Iris pigment epithelial cell (primary cell): ENCODE measurements at regions not wholly inside any gene's neighbourhood (a gene's known extent, or its start where the extent isn't known, plus 50 kb on each side); places are given as distances from the start of the nearest gene placed in this dataset.

Experiments used
- DNase-seq: peaks from one replicate; pipeline ENCODE4 v3.0.0-alpha.2; 2011; ENCODE audit warnings: low read depth

DNA sequence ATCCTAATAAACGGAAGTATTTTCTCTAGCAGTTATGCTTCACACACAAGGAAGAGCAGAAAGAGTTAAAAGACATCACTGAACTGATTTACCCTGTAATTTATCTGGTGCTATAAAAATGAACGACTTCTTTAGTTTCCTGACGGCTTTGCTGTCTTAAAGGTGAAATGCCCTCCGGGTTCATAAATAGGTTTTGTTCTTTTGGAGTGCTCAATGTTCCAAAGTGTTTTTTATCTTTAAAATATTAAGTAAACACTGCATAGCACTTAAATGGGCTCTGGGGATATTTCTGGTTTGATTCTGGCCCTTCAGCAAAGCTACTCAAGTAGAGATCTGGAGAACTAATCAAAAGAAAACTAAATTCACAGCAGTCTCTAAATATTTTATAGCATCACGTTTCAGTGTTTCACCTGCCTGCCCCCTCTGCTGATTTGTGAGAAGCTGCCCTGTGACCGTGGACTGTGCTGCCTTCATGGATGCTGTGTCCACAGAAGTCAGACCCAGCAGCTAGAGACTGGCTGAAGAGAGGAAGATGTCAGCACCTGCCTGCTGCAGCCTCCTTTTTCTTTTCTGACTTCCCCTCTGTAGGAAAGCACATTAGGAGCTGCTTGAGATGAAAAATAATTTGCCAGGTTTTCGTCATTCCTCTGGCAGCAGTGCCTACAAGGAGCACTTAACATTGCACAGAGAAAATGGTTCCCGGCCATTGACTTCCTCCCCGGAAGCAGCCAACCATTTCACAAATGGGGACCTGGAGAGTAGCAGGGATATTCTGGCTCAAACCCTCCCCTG is 205.1 kb upstream of the FSCB start:
- no peak for DNase-seq

- peak; percentile 1 for DNase-seq
Observed at GRCh38 chr14:44701563-44702263, 194.6 kb upstream of the FSCB start.

GRCh38 chr14:44700694-44701093 is 193.6 kb upstream of the FSCB start:
- DNase-seq = no peak

DNA sequence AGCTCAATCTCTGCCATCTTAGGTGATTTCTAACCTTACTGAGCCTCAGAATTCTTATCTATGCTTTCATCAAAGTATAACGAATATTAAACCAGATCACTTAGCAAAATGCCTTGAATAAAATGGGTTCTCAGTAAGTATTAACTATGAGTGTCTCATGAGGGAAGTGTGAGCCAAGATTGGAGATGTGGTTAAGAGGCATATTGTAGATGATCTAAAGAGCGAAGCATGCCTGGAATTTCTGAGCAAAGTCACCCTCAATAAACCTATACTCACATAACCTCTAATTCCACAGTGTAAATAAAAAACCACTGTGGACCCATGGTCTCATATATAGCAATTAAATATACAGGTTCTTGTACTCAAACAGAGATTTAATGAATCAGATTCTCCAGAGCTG is 193.1 kb upstream of the FSCB start:
- peak; percentile 34 for DNase-seq

- no peak for DNase-seq
Observed at GRCh38 chr14:44699391-44699790, 192.3 kb upstream of the FSCB start.

DNA sequence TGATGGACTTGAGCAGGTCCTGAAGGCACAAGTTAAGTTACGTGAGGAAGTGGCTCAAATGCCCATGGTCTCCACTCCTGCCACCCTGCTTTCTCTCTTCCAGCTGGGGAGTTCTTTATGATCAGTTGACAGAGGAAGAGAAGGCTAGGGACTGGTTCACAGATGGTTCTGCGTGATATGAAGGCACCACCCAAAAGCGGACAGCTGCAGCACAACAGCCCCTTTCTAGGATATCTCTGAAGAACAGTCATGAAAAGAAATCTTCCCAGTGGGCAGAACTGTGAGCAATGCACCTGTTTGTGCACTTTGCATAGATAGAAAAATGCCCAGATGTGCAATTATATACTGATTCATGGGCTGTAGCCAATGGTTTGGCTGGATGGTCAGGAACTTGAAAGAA is 162.4 kb upstream of the FSCB start:
- no peak for DNase-seq

DNA sequence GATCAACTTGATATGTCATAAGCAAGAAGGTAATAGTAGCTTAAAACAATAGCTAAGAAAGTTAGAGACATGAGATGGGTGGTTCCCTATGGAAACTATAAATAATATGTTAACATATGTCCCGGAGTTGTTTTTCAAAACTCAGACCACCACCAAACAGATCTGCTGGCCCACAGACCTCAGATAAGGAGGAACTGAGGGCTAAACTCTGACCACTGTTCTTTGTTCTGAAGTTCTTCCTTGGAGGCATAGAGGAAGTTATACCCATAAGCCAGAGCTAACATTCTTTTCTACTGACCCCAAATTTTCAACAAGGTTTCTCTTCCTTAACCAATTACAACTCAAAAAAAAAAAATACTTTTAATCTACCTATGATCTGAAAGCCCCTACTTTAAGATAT is 156.1 kb upstream of the FSCB start:
- no peak for DNase-seq

DNA sequence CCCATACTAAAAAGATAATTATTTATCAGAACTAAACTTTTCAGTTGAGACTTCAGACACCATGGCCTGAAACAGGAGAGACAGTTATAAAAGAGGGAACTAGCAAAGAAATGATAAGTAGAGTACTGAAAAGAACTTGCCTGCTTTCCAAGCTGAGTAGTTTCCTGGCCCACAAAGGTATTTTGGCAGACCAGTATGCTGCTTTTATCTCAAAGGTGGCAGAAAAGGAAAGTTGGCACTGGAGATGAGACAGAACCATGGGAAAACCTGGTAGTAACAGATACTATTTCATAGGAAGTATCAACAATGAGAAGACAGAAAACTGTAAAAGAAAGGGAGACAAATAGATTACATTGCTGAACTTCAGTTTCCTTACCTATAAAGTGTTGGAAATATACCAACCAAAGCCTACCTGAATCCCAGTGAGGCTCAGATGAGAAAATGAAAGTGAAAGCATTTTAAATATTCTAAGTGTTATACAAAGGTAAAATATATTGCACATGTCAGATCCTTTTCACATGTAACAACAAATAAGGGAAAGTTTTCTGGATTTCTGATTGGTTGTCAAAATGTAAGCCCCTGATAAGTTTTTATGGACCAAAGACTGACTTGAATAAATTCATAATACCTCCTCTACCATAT is 155.3 kb upstream of the FSCB start:
- no peak for DNase-seq

GRCh38 chr14:44658389-44658696 is 151.3 kb upstream of the FSCB start:
- DNase-seq = no peak

GRCh38 chr14:44657696-44658388 is 150.8 kb upstream of the FSCB start:
- peak; percentile 10 for DNase-seq

- DNase-seq = no peak
Observed at GRCh38 chr14:44657203-44657602, 150.1 kb upstream of the FSCB start.

GRCh38 chr14:44654591-44654990 is 147.5 kb upstream of the FSCB start:
- DNase-seq = no peak

- DNase-seq = no peak
Observed at GRCh38 chr14:44653641-44654040, 146.6 kb upstream of the FSCB start.

- DNase-seq = no peak
Observed at GRCh38 chr14:44652640-44653039, 145.6 kb upstream of the FSCB start.

DNA sequence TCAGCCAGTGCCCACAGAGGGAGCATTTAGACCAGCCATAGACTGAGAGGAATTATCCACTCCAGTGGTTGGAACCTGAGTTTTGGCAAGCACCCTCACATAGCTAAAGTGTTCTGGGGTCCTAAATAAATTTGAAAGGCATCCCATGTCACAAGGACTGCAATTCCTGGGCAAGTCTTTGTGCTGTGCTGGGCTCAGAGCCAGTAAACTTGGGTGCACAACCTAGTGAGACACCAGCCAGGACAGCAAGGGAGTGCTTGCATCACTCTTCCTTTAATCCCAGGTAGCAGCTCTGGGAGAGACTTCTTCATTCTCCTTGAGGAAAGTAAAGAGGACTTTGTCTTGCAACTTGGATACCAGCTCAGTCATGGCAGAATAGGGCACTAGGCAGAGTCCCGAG is 142.0 kb upstream of the FSCB start:
- no peak for DNase-seq

DNA sequence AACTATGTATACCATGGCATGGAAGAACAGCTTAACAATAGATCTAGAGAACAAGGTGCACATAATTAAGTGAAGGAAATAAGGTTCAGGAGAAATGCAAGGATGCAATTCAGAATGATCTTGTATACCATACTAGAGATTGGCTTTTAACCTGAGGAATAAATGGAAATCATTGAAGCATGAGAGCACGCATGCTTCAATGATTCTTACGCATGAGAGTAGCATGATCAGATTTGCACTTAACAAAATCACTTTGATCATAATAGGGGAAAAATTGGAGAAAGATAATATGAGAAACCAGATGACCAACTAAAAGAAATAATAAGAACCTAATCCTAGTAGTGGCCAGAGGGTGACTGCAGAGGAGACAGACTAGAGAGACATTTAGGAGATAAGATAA is 133.3 kb upstream of the FSCB start:
- DNase-seq = no peak

GRCh38 chr14:44639781-44640385 is 132.8 kb upstream of the FSCB start:
- no peak for DNase-seq

DNA sequence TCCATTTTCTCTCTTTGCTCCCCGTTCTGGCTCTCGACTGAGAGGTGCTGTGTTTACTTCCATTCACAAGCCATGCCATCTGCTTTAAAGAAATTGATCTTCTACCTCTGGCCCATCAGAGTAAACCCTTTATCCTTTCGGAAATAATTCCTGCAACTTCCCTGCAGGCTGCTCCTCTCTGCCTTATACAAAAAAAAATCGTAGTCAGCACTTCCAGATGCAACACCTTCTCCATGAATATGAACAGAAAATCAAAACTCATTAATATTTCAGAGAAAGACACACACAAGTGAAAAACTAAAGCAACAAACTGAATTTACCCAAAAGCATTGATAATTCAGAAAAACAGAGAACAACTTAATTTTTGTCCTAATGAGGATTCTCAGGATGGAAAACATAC is 127.6 kb upstream of the FSCB start:
- no peak for DNase-seq

- no peak for DNase-seq
Observed at GRCh38 chr14:44626423-44626822, 119.3 kb upstream of the FSCB start.

GRCh38 chr14:44625098-44625497 is 118.0 kb upstream of the FSCB start:
- no peak for DNase-seq

DNA sequence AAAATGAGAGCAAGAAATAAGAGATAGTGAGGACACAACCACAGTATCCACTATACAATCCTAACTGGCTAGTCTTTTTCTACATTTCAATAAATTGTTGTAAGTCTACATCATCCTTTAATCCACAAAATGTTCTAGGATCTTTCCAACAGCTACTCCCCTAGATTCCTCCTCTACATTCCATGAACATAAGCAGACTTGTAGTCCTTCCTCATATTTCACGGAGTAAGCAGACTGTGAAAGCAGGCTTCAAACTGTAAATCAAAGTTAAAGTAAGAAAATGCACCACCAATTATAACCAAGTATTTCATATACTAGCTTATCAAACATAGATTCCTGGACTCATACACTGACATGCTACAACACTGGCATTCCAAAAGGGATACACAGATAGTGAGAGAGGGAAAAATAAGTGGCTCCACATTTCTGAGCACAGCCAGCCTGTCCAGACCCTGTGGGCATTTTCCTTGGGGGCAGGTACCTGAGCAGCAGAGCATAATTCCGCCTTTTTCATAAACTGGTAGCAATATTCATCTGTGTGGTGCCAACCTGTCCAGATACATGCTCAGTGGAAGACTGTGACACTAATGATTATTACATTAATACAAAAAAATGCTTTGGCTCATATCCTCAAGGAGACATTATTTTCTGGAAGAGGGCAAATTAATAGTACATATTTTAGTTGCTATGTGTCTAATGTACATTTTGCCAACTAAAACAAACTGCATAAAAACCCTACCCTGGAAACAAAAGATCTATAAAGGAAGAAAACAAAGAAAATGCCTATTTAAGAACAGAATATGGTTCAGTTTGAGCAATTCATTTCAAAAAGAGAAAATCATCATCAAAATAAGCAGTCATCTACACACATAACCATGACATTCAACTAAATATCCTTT is 113.3 kb upstream of the FSCB start:
- DNase-seq = no peak
